Omental fat pad (tissue), 3 donors: ENCODE measurements at regions not wholly inside any gene's neighbourhood (a gene's known extent, or its start where the extent isn't known, plus 50 kb on each side); places are given as distances from the start of the nearest gene placed in this dataset.
A peak's percentile ranks its signal among the peaks of the same experiment; 100 is the strongest.

ENCODE experiments used
- ATAC-seq: fragments of 150-250 bp; one replicate; pipeline ENCODE4 v1.9.1; 2016; ENCODE audit warnings: mild to moderate bottlenecking, moderate library complexity; ENCODE audit not compliant: low FRiP score
- DNase-seq: peaks from one replicate; pipeline ENCODE4 v3.0.0-alpha.2; 2019; ENCODE audit warnings: low spot score
- CTCF ChIP-seq, 3 donors: fragments of 450-650 bp; IDR thresholded peaks; one replicate each; pipeline ENCODE4 v1.5.1; 2016 to 2017; ENCODE audit warnings: antibody characterized with exemption in 3 of 3, mild to moderate bottlenecking in 3 of 3, moderate library complexity in 2 of 3

DNA sequence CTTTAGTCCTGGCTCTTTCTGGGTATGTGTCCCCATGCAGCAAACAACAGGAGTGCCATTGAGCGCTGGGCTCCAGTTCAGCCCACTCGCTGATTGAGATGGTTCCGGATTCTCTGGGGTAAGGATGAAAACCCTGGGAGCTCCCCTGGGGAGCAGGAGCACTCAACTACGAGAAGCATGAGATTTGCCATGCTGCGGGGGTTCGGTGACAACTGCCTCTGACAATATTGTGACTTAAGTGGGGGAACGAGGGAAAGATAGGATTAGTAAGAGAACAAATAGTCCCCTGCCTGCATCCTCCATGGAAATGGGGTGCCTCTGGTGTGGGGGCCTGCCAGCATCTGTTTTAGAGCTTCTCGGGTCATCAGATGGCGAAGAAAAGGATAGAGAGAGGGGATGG lies 123.6 kb upstream of the IPO9 start:
- DNase-seq, result no peak
- no peak for TF ChIP-seq CTCF (IDR thresholded peaks at IDR 0.05)
- no peak for ATAC-seq

GRCh38 chr1:201706109-201706508 lies 122.8 kb upstream of the IPO9 start:
- ATAC-seq (no peak), DNase-seq (no peak)
- no peak for TF ChIP-seq CTCF (IDR thresholded peaks at IDR 0.05)

GRCh38 chr1:201707027-201707426 lies 121.9 kb upstream of the IPO9 start:
- TF ChIP-seq CTCF (IDR thresholded peaks at IDR 0.05), result no peak
- DNase-seq (no peak), ATAC-seq (no peak)

DNA sequence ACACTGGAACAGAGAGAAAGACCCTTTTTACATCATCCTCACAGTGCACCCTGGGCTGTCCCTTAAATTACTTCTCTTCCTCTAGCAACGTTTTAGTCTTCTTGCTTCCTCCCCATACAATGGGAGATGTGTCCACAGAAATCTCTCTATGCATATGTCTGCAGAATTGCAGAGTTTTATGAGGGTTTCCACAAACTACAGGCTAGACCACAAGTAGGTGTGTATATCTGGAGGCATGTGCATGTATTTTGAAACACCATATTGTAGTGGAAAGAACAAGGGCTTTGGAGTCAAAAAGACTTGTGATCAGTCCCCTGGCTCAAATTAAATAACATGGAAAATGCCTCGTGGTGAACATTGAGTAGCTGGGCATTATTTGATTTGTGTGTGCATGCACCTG lies 121.3 kb upstream of the IPO9 start:
- DNase-seq, result no peak
- ATAC-seq, result no peak

GRCh38 chr1:201708085-201708512 lies 120.9 kb upstream of the IPO9 start:
- no peak for TF ChIP-seq CTCF (IDR thresholded peaks at IDR 0.05)
- ATAC-seq, result no peak
- no peak for DNase-seq

More for the DNA sequence above, 121.3 kb upstream of the IPO9 start:
- TF ChIP-seq CTCF (IDR thresholded peaks at IDR 0.05), result no peak

- TF ChIP-seq CTCF (IDR thresholded peaks at IDR 0.05), result no peak
- ATAC-seq (no peak), DNase-seq (no peak)
These were observed 120.3 kb upstream of the IPO9 start for GRCh38 chr1:201708691-201709090.

DNA sequence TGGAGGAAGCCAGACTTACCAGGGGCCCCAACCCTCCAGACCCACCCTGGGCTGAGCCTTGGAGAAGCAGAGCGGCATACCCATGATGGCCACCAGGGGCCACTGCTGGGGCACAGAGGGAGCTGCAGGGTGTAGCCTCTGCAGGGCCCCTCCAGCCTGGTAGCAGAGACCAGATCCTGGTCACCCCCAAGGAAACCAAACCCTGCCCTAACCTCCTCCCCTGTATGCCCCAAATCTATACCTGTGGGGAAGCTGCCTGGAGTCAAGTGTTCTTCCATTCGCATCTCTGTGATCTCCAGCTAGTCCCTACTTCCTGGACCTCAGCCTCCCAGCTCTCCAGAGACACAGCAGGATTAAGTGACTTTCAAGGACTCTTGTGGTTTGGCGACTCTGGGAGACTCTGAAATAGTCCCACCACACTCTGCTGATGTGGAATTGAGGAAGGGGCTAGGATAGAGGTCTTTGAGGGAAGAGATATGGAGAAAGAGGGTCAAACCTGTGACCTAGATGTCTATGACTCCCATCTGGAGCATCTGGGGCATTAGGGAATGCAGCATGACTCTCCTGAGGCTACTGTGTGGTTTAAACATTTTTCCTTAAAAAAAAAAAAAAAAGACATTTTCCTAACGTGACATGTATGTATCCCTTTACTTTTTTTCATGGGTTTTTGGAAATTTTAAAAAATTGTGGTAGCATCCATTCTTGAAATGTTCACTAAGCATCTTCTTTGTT lies 119.2 kb upstream of the IPO9 start:
- ATAC-seq, result peak; percentile 38

More for the DNA sequence above, 119.2 kb upstream of the IPO9 start:
- peak; percentile 68 for DNase-seq
- peak in 2 of 3 donors; percentile 47 to 95 for TF ChIP-seq CTCF (IDR thresholded peaks at IDR 0.05)
